Stimulated activated naive CD8-positive, alpha-beta T cell treated with anti-CD3 and anti-CD28 coated beads, Interleukin-15, amount 100 ng/mL, for 72 hours (primary cell): ENCODE measurements at regions not wholly inside any gene's neighbourhood (a gene's known extent, or its start where the extent isn't known, plus 50 kb on each side); places are given as distances from the start of the nearest gene placed in this dataset.
"Not testable (repeated sequence)": the region's sequence is repeated elsewhere in the genome, so short reads cannot be mapped to it uniquely, and the experiment has no call there.

Source experiments
- ATAC-seq: fragments of 150-1000 bp; cut with Tn5 transposase; 2 replicates; pipeline ENCODE4 v1.10.0; 2021; ENCODE audit warnings: mild to moderate bottlenecking, moderate library complexity
- DNase-seq, 2 donors: peaks; one replicate each; pipeline ENCODE4 v3.0.0; 2021 to 2022
- H3K27ac Mint-ChIP-seq, 2 donors: one replicate each; pipeline ENCODE4 v1.8.0; 2022; ENCODE audit warnings: mild to moderate bottlenecking in 2 of 2, mixed read lengths in 2 of 2, moderate library complexity in 2 of 2
- H3K27me3 Mint-ChIP-seq: one replicate; pipeline ENCODE4 v1.8.0; 2022; ENCODE audit warnings: mixed read lengths
- H3K4me1 Mint-ChIP-seq: one replicate; pipeline ENCODE4 v1.8.0; 2022; ENCODE audit warnings: mild to moderate bottlenecking, mixed read lengths
- H3K4me3 Mint-ChIP-seq, 2 donors: one replicate each; pipeline ENCODE4 v1.8.0; 2022; ENCODE audit warnings: mild to moderate bottlenecking in 2 of 2, mixed read lengths in 2 of 2, moderate library complexity in 1 of 2
- H3K9me3 Mint-ChIP-seq, 2 donors: one replicate each; pipeline ENCODE4 v1.8.0; 2022; ENCODE audit warnings: mixed read lengths in 2 of 2

- DNase-seq (no peak), ATAC-seq (no peak)
- Mint-ChIP-seq H3K4me3 (no peak overlapping the region), H3K27me3 (peaks cover 14% of the 10 kb centered on the region), H3K9me3 (no peaks in the 10 kb centered on the region), H3K4me1 (peaks cover 8% of the 10 kb centered on the region), H3K27ac (no peak overlapping the region)
These were observed 85.2 kb downstream of the IGLL1 start for GRCh38 chr22:23494930-23495266.

- DNase-seq (no peak), ATAC-seq (peak; percentile 71)
- Mint-ChIP-seq H3K4me3 (no peak overlapping the region), H3K27ac (no peak overlapping the region), H3K27me3 (peaks cover 29% of the 10 kb centered on the region), H3K9me3 (no peaks in the 10 kb centered on the region), H3K4me1 (no peaks in the 10 kb centered on the region)
These were observed 94.6 kb downstream of the IGLL1 start for GRCh38 chr22:23485490-23485889.

- Mint-ChIP-seq H3K4me1 (no peaks in the 10 kb centered on the region), H3K27ac (no peak overlapping the region), H3K9me3 (no peaks in the 10 kb centered on the region), H3K4me3 (no peak overlapping the region), H3K27me3 (peaks cover 29% of the 10 kb centered on the region)
- DNase-seq (no peak), ATAC-seq (no peak)
These were observed 95.4 kb downstream of the IGLL1 start for GRCh38 chr22:23484651-23485050.

GRCh38 chr22:23481369-23481768, 98.7 kb downstream of the IGLL1 start:
- Mint-ChIP-seq H3K4me1 (peaks cover 6% of the 10 kb centered on the region), H3K4me3 (no peak overlapping the region), H3K27ac (no peak overlapping the region), H3K9me3 (no peaks in the 10 kb centered on the region), H3K27me3 (peaks cover 13% of the 10 kb centered on the region)
- ATAC-seq (no peak), DNase-seq (no peak)

- Mint-ChIP-seq H3K27ac (no peak overlapping the region), H3K9me3 (no peaks in the 10 kb centered on the region), H3K27me3 (peaks cover 10% of the 10 kb centered on the region), H3K4me3 (no peak overlapping the region), H3K4me1 (peaks cover 6% of the 10 kb centered on the region)
- DNase-seq (no peak), ATAC-seq (no peak)
These were observed 101.9 kb downstream of the IGLL1 start for GRCh38 chr22:23478175-23478574.

- not testable (repeated sequence) for H3K4me3 Mint-ChIP-seq, DNase-seq, H3K27ac Mint-ChIP-seq, H3K27me3 Mint-ChIP-seq, H3K9me3 Mint-ChIP-seq, H3K4me1 Mint-ChIP-seq, ATAC-seq
These were observed 105.6 kb downstream of the IGLL1 start for GRCh38 chr22:23474531-23474930.

GRCh38 chr22:23473901-23474300, 106.2 kb downstream of the IGLL1 start:
- H3K9me3 Mint-ChIP-seq, result no peaks in the 10 kb centered on the region
- no peaks in the 10 kb centered on the region for H3K27me3 Mint-ChIP-seq
- peaks cover 6% of the 10 kb centered on the region for H3K4me1 Mint-ChIP-seq
- no peak for ATAC-seq
- DNase-seq, result no peak
- no peak overlapping the region for H3K4me3 Mint-ChIP-seq
- no peak overlapping the region for H3K27ac Mint-ChIP-seq

- H3K9me3 Mint-ChIP-seq, H3K27me3 Mint-ChIP-seq, H3K4me3 Mint-ChIP-seq, ATAC-seq, H3K4me1 Mint-ChIP-seq, DNase-seq, H3K27ac Mint-ChIP-seq: not testable (repeated sequence)
These were observed 107.7 kb downstream of the IGLL1 start for GRCh38 chr22:23472376-23472775.

GRCh38 chr22:23471698-23472097, 108.4 kb downstream of the IGLL1 start:
- no peaks in the 10 kb centered on the region for H3K9me3 Mint-ChIP-seq
- H3K4me3 Mint-ChIP-seq, result no peak overlapping the region
- no peak for ATAC-seq
- DNase-seq, result no peak
- H3K27ac Mint-ChIP-seq, result no peak overlapping the region
- no peaks in the 10 kb centered on the region for H3K27me3 Mint-ChIP-seq
- H3K4me1 Mint-ChIP-seq, result no peaks in the 10 kb centered on the region

- H3K9me3 Mint-ChIP-seq, result no peaks in the 10 kb centered on the region
- H3K4me1 Mint-ChIP-seq, result no peaks in the 10 kb centered on the region
- ATAC-seq (no peak), DNase-seq (no peak)
- no peaks in the 10 kb centered on the region for H3K27me3 Mint-ChIP-seq
- no peak overlapping the region for H3K27ac Mint-ChIP-seq
- H3K4me3 Mint-ChIP-seq, result no peak overlapping the region
These were observed 109.2 kb downstream of the IGLL1 start for GRCh38 chr22:23470811-23471389.

- peaks cover 8% of the 10 kb centered on the region for H3K27me3 Mint-ChIP-seq
- no peaks in the 10 kb centered on the region for H3K9me3 Mint-ChIP-seq
- peak overlapping the region in 1 of 2 donors; percentile 78 for H3K27ac Mint-ChIP-seq
- ATAC-seq (no peak), DNase-seq (no peak)
- H3K4me3 Mint-ChIP-seq, result no peak overlapping the region
- no peaks in the 10 kb centered on the region for H3K4me1 Mint-ChIP-seq
These were observed 112.3 kb downstream of the IGLL1 start for GRCh38 chr22:23467721-23468294.

GRCh38 chr22:23466351-23466750, 113.7 kb downstream of the IGLL1 start:
- Mint-ChIP-seq H3K27me3 (peaks cover 13% of the 10 kb centered on the region), H3K4me3 (no peak overlapping the region), H3K27ac (no peak overlapping the region), H3K4me1 (no peaks in the 10 kb centered on the region), H3K9me3 (no peaks in the 10 kb centered on the region)
- DNase-seq (no peak), ATAC-seq (no peak)

- H3K4me3 Mint-ChIP-seq, ATAC-seq, H3K9me3 Mint-ChIP-seq, H3K27ac Mint-ChIP-seq, H3K4me1 Mint-ChIP-seq, DNase-seq: not testable (repeated sequence)
- H3K27me3 Mint-ChIP-seq, result peaks cover 25% of the 10 kb centered on the region
These were observed 115.3 kb downstream of the IGLL1 start for GRCh38 chr22:23464796-23465195.

GRCh38 chr22:23460517-23461031, 119.5 kb downstream of the IGLL1 start:
- peaks cover 37% of the 10 kb centered on the region for H3K4me1 Mint-ChIP-seq
- not testable (repeated sequence) for DNase-seq

GRCh38 chr22:23459645-23460516, 120.2 kb downstream of the IGLL1 start:
- not testable (repeated sequence) for H3K4me3 Mint-ChIP-seq, DNase-seq, H3K9me3 Mint-ChIP-seq, H3K27ac Mint-ChIP-seq
- peak; percentile 28 for ATAC-seq
- Mint-ChIP-seq H3K27me3 (peaks cover 64% of the 10 kb centered on the region), H3K4me1 (peaks cover 37% of the 10 kb centered on the region)

More at GRCh38 chr22:23460517-23461031, 119.5 kb downstream of the IGLL1 start:
- Mint-ChIP-seq H3K27me3 (peaks cover 64% of the 10 kb centered on the region), H3K4me3 (peak overlapping the region in 1 of 2 donors; percentile 56), H3K27ac (peak overlapping the region in 1 of 2 donors; percentile 23)
- ATAC-seq, result peak; percentile 71
- H3K9me3 Mint-ChIP-seq, result not testable (repeated sequence)
